ENCODE measurements at regions not wholly inside any gene's neighbourhood (a gene's known extent, or its start where the extent isn't known, plus 50 kb on each side); places are given as distances from the start of the nearest gene placed in this dataset.

GRCh38 chr9:108331596-108331995 is 524.2 kb downstream of the ACTL7B start:
- Histone ChIP-seq H4K20me1 (ENCODE audit: insufficient read depth, low read length) (no peaks in the 10 kb centered on the region), H3K27ac (ENCODE audit: insufficient read depth, low read length) (no peak overlapping the region), H3K9ac (ENCODE audit: low read depth, low read length) (no peak overlapping the region), H2AFZ (replicated peaks; ENCODE audit: low read length, poor library complexity) (no peak overlapping the region), H3K56ac (ENCODE audit: extremely low read depth, insufficient read depth, low read length) (no peak overlapping the region), H2BK5ac (ENCODE audit: low read depth, low read length, poor library complexity, severe bottlenecking) (no peak overlapping the region), H3K23ac (ENCODE audit: low read depth, low read length) (no peak overlapping the region), H3K18ac (ENCODE audit: low read depth, low read length) (no peak overlapping the region), H2BK15ac (ENCODE audit: low read depth, low read length) (no peak overlapping the region), H4K5ac (ENCODE audit: low read depth, low read length) (no peak overlapping the region), H3K36me3 (ENCODE audit: control insufficient read depth, insufficient read depth, low read length) (no peaks in the 10 kb centered on the region), H3K9me1 (ENCODE audit: insufficient read depth, low read length) (no peaks in the 10 kb centered on the region), H2AK5ac (ENCODE audit: low read depth, low read length) (no peak overlapping the region), H3K79me1 (ENCODE audit: low read depth in 1 of 2, low read length in 2 of 2) (no peaks in the 10 kb centered on the region), H3K14ac (replicated peaks; ENCODE audit: low read depth, low read length) (no peak overlapping the region), H4K91ac (ENCODE audit: insufficient read depth, low read depth, low read length) (no peak overlapping the region), H3K9me3 (ENCODE audit: control insufficient read depth, insufficient read depth, low read length) (no peaks in the 10 kb centered on the region), H3K4me3 (ENCODE audit: insufficient read depth, low read depth, low read length) (no peak overlapping the region), H3K4me1 (ENCODE audit: control insufficient read depth, insufficient read depth, low read length) (no peaks in the 10 kb centered on the region), H2BK20ac (ENCODE audit: low read depth, low read length) (no peak overlapping the region), H3K27me3 (ENCODE audit: control insufficient read depth, insufficient read depth, low read length) (no peaks in the 10 kb centered on the region), H2BK120ac (ENCODE audit: low read depth, low read length) (no peak overlapping the region), H2AK9ac (replicated peaks; ENCODE audit: low read depth, low read length, poor library complexity) (no peak overlapping the region), H3K4ac (ENCODE audit: low read depth, low read length) (no peak overlapping the region), H4K8ac (ENCODE audit: low read depth in 2 of 2, low read length in 2 of 2) (no peak overlapping the region), H3K4me2 (ENCODE audit: low read depth, low read length) (no peak overlapping the region)
- BruUV-seq (replicated peaks), result no TSS peak
- in situ Hi-C loops (cut with MboI; ENCODE audit: low sequenced_read_pairs) (no loop called here), intact Hi-C loops (cut with micrococcal nuclease) (no loop called here), dilution Hi-C loops (cut with HindIII; ENCODE audit: low sequenced_read_pairs, unreplicated experiment) (no loop called here)
- ChIA-PET CTCF (no interaction called here), POLR2A (ENCODE audit: unreplicated experiment) (no interaction called here)
- no peak for DNase-seq
- WGBS, 2 experiments (ENCODE audit: extremely low coverage in 2 of 2, insufficient read length in 1 of 2), result no CpG with 5 or more reads among the region's 2 CpGs
- ATAC-seq (ENCODE audit: low read depth), result no peak
- TF ChIP-seq NFE2L2 (IDR thresholded peaks at IDR 0.05; ENCODE audit: low read depth, low read length) (no peak), CEBPB (IDR thresholded peaks at IDR 0.05; ENCODE audit: low read depth, low read length) (no peak), MAZ (IDR thresholded peaks at IDR 0.05; ENCODE audit: borderline replicate concordance, low read depth, low read length) (no peak), SMC3 (IDR thresholded peaks at IDR 0.05; ENCODE audit: low read depth, low read length) (no peak), USF2 (IDR thresholded peaks at IDR 0.05; ENCODE audit: low read depth, low read length) (no peak), POLR2A (IDR thresholded peaks at IDR 0.05; ENCODE audit: low read depth, low read length) (no peak), CHD1 (IDR thresholded peaks at IDR 0.05; ENCODE audit: low read depth, low read length) (no peak), MAFK (IDR thresholded peaks at IDR 0.05; ENCODE audit: low read depth, low read length) (no peak), RCOR1 (IDR thresholded peaks at IDR 0.05; ENCODE audit: insufficient replicate concordance, low read length) (no peak), RAD21 (IDR thresholded peaks at IDR 0.05; ENCODE audit: low read length) (no peak), BHLHE40 (IDR thresholded peaks at IDR 0.05; ENCODE audit: low read depth, low read length) (no peak), MXI1 (IDR thresholded peaks at IDR 0.05; ENCODE audit: borderline replicate concordance, low read depth, low read length) (no peak), ELK1 (IDR thresholded peaks at IDR 0.05; ENCODE audit: borderline replicate concordance, low read depth, low read length) (no peak), RFX5 (IDR thresholded peaks at IDR 0.05; ENCODE audit: low read depth, low read length) (no peak)
- TF ChIP-seq, protein P1, sequence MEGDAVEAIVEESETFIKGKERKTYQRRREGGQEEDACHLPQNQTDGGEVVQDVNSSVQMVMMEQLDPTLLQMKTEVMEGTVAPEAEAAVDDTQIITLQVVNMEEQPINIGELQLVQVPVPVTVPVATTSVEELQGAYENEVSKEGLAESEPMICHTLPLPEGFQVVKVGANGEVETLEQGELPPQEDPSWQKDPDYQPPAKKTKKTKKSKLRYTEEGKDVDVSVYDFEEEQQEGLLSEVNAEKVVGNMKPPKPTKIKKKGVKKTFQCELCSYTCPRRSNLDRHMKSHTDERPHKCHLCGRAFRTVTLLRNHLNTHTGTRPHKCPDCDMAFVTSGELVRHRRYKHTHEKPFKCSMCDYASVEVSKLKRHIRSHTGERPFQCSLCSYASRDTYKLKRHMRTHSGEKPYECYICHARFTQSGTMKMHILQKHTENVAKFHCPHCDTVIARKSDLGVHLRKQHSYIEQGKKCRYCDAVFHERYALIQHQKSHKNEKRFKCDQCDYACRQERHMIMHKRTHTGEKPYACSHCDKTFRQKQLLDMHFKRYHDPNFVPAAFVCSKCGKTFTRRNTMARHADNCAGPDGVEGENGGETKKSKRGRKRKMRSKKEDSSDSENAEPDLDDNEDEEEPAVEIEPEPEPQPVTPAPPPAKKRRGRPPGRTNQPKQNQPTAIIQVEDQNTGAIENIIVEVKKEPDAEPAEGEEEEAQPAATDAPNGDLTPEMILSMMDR (conservative IDR thresholded peaks at IDR 0.05; ENCODE audit: low read depth, low read length), result no peak
